DMS153 treated with DMSO at 0.1 percent for 48 hours (cell line): ENCODE measurements at regions not wholly inside any gene's neighbourhood (a gene's known extent, or its start where the extent isn't known, plus 50 kb on each side); places are given as distances from the start of the nearest gene placed in this dataset.
"Not testable (repeated sequence)": the region's sequence is repeated elsewhere in the genome, so short reads cannot be mapped to it uniquely, and the experiment has no call there.

ENCODE experiments used
- DNase-seq: peaks from one replicate; lab custom pipeline; 2025; ENCODE audit not compliant: unreplicated experiment; lab: John Stamatoyannopoulos, UW

GRCh38 chr12:25682421-25682820 is 129.3 kb upstream of the LMNTD1 start:
- DNase-seq = no peak

- no peak for DNase-seq
Measured at GRCh38 chr12:25684070-25684469, 131.0 kb upstream of the LMNTD1 start.

- no peak for DNase-seq
Measured at GRCh38 chr12:25686351-25686750, 133.3 kb upstream of the LMNTD1 start.

- no peak for DNase-seq
Measured at GRCh38 chr12:25687226-25687625, 134.1 kb upstream of the LMNTD1 start.

GRCh38 chr12:25688851-25689250 is 135.8 kb upstream of the LMNTD1 start:
- not testable (repeated sequence) for DNase-seq

- DNase-seq = peak; percentile 25
Measured at GRCh38 chr12:25689996-25690501, 137.0 kb upstream of the LMNTD1 start.

- DNase-seq = no peak
Measured at GRCh38 chr12:25690996-25691864, 138.1 kb upstream of the LMNTD1 start.

GRCh38 chr12:25691865-25692114 is 138.7 kb upstream of the LMNTD1 start:
- DNase-seq = no peak

- DNase-seq = no peak
Measured at GRCh38 chr12:25692115-25693035, 139.3 kb upstream of the LMNTD1 start.

- DNase-seq = no peak
Measured at GRCh38 chr12:25694072-25694471, 141.0 kb upstream of the LMNTD1 start.

- DNase-seq = no peak
Measured at GRCh38 chr12:25695574-25695973, 142.5 kb upstream of the LMNTD1 start.

GRCh38 chr12:25698772-25699171 is 145.7 kb upstream of the LMNTD1 start:
- DNase-seq = no peak

- DNase-seq = no peak
Measured at GRCh38 chr12:25699454-25699853, 146.4 kb upstream of the LMNTD1 start.

GRCh38 chr12:25701290-25701689 is 148.2 kb upstream of the LMNTD1 start:
- DNase-seq = no peak

GRCh38 chr12:25702553-25702952 is 149.5 kb upstream of the LMNTD1 start:
- no peak for DNase-seq

- DNase-seq = no peak
Measured at GRCh38 chr12:25705261-25705660, 152.2 kb upstream of the LMNTD1 start.

GRCh38 chr12:25706646-25707045 is 153.6 kb upstream of the LMNTD1 start:
- not testable (repeated sequence) for DNase-seq

GRCh38 chr12:25707056-25707455 is 154.0 kb upstream of the LMNTD1 start:
- DNase-seq = no peak

- no peak for DNase-seq
Measured at GRCh38 chr12:25708661-25709060, 155.6 kb upstream of the LMNTD1 start.

GRCh38 chr12:25710128-25710527 is 157.0 kb upstream of the LMNTD1 start:
- DNase-seq = no peak

GRCh38 chr12:25710938-25711605 is 158.0 kb upstream of the LMNTD1 start:
- not testable (repeated sequence) for DNase-seq
